BLaER1 (cell line): ENCODE measurements at regions not wholly inside any gene's neighbourhood (a gene's known extent, or its start where the extent isn't known, plus 50 kb on each side); places are given as distances from the start of the nearest gene placed in this dataset.
A peak's percentile ranks its signal among the peaks of the same experiment; 100 is the strongest.

Source experiments
- H3K27ac ChIP-seq: shearing (Covaris generic); formaldehyde crosslinking; 2 replicates; pipeline ENCODE4 v1.8.1; 2022
- H3K27me3 ChIP-seq: shearing (Covaris generic); formaldehyde crosslinking; 2 replicates; pipeline ENCODE4 v1.8.1; 2022
- H3K36me3 ChIP-seq: shearing (Covaris generic); formaldehyde crosslinking; 2 replicates; pipeline ENCODE4 v1.8.1; 2022
- H3K4me1 ChIP-seq: shearing (Covaris generic); formaldehyde crosslinking; 2 replicates; pipeline ENCODE4 v1.8.1; 2022
- H3K4me2 ChIP-seq: shearing (Covaris generic); formaldehyde crosslinking; 2 replicates; pipeline ENCODE4 v1.8.1; 2022
- H3K4me3 ChIP-seq: shearing (Covaris generic); formaldehyde crosslinking; 2 replicates; pipeline ENCODE4 v1.8.1; 2022
- H3K9ac ChIP-seq: shearing (Covaris generic); formaldehyde crosslinking; 2 replicates; pipeline ENCODE4 v1.8.1; 2022
- H3K9me3 ChIP-seq: shearing (Covaris generic); formaldehyde crosslinking; 2 replicates; pipeline ENCODE4 v1.8.1; 2022
- H4K20me1 ChIP-seq: shearing (Covaris generic); formaldehyde crosslinking; 2 replicates; pipeline ENCODE4 v1.8.1; 2022
- Cebpa-rat ChIP-seq: shearing (Covaris generic); IDR thresholded peaks from 2 replicates; pipeline ENCODE4 v1.8.1; 2022

- Histone ChIP-seq H3K27ac (no peak overlapping the region), H3K9me3 (peaks cover 17% of the 10 kb centered on the region), H3K9ac (no peak overlapping the region), H3K4me2 (peak overlapping the region; percentile 79), H3K4me3 (no peak overlapping the region), H3K4me1 (peaks cover 38% of the 10 kb centered on the region), H3K27me3 (no peaks in the 10 kb centered on the region), H4K20me1 (no peaks in the 10 kb centered on the region), H3K36me3 (no peaks in the 10 kb centered on the region)
- no peak for TF ChIP-seq Cebpa-rat
These were observed 50.1 kb upstream of the ADRA2C start for GRCh38 chr4:3715855-3716630.

GRCh38 chr4:3715061-3715854, 50.9 kb upstream of the ADRA2C start:
- peaks cover 35% of the 10 kb centered on the region for H3K4me1 ChIP-seq
- H3K9me3 ChIP-seq: peaks cover 17% of the 10 kb centered on the region
- TF ChIP-seq Cebpa-rat: no peak
- H3K27ac ChIP-seq: no peak overlapping the region
- no peaks in the 10 kb centered on the region for H3K36me3 ChIP-seq
- no peaks in the 10 kb centered on the region for H3K27me3 ChIP-seq
- H3K4me2 ChIP-seq: peak overlapping the region; percentile 79
- 0 out of 2 replicates have a peak overlapping the region, but pooled peaks have one; percentile 29 for H3K9ac ChIP-seq
- no peak overlapping the region for H3K4me3 ChIP-seq
- no peaks in the 10 kb centered on the region for H4K20me1 ChIP-seq

GRCh38 chr4:3714642-3715001, 51.6 kb upstream of the ADRA2C start:
- H3K27ac ChIP-seq: no peak overlapping the region
- no peak for TF ChIP-seq Cebpa-rat
- peak overlapping the region; percentile 79 for H3K4me2 ChIP-seq
- no peaks in the 10 kb centered on the region for H3K36me3 ChIP-seq
- no peaks in the 10 kb centered on the region for H4K20me1 ChIP-seq
- H3K9me3 ChIP-seq: peaks cover 17% of the 10 kb centered on the region
- H3K9ac ChIP-seq: no peak overlapping the region
- no peak overlapping the region for H3K4me3 ChIP-seq
- peaks cover 35% of the 10 kb centered on the region for H3K4me1 ChIP-seq
- H3K27me3 ChIP-seq: no peaks in the 10 kb centered on the region

- Histone ChIP-seq H3K9ac (no peak overlapping the region), H3K27me3 (no peaks in the 10 kb centered on the region), H3K27ac (no peak overlapping the region), H4K20me1 (no peaks in the 10 kb centered on the region), H3K4me3 (no peak overlapping the region), H3K36me3 (no peaks in the 10 kb centered on the region), H3K9me3 (peaks cover 14% of the 10 kb centered on the region), H3K4me1 (peaks cover 35% of the 10 kb centered on the region), H3K4me2 (no peak overlapping the region)
- no peak for TF ChIP-seq Cebpa-rat
These were observed 52.2 kb upstream of the ADRA2C start for GRCh38 chr4:3713817-3714641.

- Histone ChIP-seq H3K4me1 (peaks cover 41% of the 10 kb centered on the region), H3K4me2 (no peak overlapping the region), H4K20me1 (no peaks in the 10 kb centered on the region), H3K9me3 (peaks cover 7% of the 10 kb centered on the region), H3K9ac (no peak overlapping the region), H3K4me3 (no peak overlapping the region), H3K27me3 (no peaks in the 10 kb centered on the region), H3K36me3 (no peaks in the 10 kb centered on the region), H3K27ac (no peak overlapping the region)
- TF ChIP-seq Cebpa-rat: no peak
These were observed 52.8 kb upstream of the ADRA2C start for GRCh38 chr4:3713346-3713745.

- TF ChIP-seq Cebpa-rat: no peak
- Histone ChIP-seq H3K9me3 (peaks cover 3% of the 10 kb centered on the region; the same call in 1 of the 2 replicates), H3K4me1 (peaks cover 45% of the 10 kb centered on the region), H3K9ac (no peak overlapping the region), H3K27ac (no peak overlapping the region), H3K4me2 (no peak overlapping the region), H3K36me3 (no peaks in the 10 kb centered on the region), H4K20me1 (no peaks in the 10 kb centered on the region), H3K27me3 (no peaks in the 10 kb centered on the region), H3K4me3 (no peak overlapping the region)
These were observed 53.2 kb upstream of the ADRA2C start for GRCh38 chr4:3712936-3713335.

- Histone ChIP-seq H3K4me1 (peaks cover 47% of the 10 kb centered on the region), H3K27me3 (no peaks in the 10 kb centered on the region), H3K27ac (no peak overlapping the region), H3K9me3 (no peaks in the 10 kb centered on the region), H4K20me1 (no peaks in the 10 kb centered on the region), H3K36me3 (no peaks in the 10 kb centered on the region), H3K4me2 (no peak overlapping the region), H3K4me3 (no peak overlapping the region), H3K9ac (no peak overlapping the region)
- TF ChIP-seq Cebpa-rat: no peak
These were observed 53.9 kb upstream of the ADRA2C start for GRCh38 chr4:3712112-3712805.

- H3K4me2 ChIP-seq: no peak overlapping the region
- no peak for TF ChIP-seq Cebpa-rat
- no peaks in the 10 kb centered on the region for H3K27me3 ChIP-seq
- no peak overlapping the region for H3K4me3 ChIP-seq
- H3K4me1 ChIP-seq: peaks cover 47% of the 10 kb centered on the region
- no peaks in the 10 kb centered on the region for H3K9me3 ChIP-seq
- H3K27ac ChIP-seq: no peak overlapping the region
- no peak overlapping the region for H3K9ac ChIP-seq
- H3K36me3 ChIP-seq: no peaks in the 10 kb centered on the region
- H4K20me1 ChIP-seq: no peaks in the 10 kb centered on the region
These were observed 54.7 kb upstream of the ADRA2C start for GRCh38 chr4:3711183-3712111.
